ENCODE measurements at regions not wholly inside any gene's neighbourhood (a gene's known extent, or its start where the extent isn't known, plus 50 kb on each side); places are given as distances from the start of the nearest gene placed in this dataset.

DNA sequence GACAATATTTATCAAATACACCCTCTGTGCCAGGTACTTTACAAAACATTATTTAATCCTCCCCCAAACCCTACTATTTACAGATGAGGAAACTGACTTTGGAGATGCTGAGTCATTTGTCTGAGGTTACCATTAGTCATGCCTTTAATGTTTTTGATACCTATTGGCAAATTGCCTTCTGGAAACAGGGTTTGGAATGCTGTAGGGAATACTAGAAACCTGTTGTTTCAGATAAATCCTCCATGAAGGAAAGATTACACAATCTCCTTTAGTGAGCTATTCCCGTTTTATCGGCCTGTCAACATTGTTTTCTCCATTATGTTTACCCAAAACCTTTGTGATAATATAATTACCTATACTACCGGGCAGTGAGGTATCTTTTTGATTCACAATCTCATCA, 93.6 kb upstream of the ADGRF1 start (continued):
- TF ChIP-seq, protein P1, sequence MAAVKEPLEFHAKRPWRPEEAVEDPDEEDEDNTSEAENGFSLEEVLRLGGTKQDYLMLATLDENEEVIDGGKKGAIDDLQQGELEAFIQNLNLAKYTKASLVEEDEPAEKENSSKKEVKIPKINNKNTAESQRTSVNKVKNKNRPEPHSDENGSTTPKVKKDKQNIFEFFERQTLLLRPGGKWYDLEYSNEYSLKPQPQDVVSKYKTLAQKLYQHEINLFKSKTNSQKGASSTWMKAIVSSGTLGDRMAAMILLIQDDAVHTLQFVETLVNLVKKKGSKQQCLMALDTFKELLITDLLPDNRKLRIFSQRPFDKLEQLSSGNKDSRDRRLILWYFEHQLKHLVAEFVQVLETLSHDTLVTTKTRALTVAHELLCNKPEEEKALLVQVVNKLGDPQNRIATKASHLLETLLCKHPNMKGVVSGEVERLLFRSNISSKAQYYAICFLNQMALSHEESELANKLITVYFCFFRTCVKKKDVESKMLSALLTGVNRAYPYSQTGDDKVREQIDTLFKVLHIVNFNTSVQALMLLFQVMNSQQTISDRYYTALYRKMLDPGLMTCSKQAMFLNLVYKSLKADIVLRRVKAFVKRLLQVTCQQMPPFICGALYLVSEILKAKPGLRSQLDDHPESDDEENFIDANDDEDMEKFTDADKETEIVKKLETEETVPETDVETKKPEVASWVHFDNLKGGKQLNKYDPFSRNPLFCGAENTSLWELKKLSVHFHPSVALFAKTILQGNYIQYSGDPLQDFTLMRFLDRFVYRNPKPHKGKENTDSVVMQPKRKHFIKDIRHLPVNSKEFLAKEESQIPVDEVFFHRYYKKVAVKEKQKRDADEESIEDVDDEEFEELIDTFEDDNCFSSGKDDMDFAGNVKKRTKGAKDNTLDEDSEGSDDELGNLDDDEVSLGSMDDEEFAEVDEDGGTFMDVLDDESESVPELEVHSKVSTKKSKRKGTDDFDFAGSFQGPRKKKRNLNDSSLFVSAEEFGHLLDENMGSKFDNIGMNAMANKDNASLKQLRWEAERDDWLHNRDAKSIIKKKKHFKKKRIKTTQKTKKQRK (IDR thresholded peaks at IDR 0.05; ENCODE audit: low read length) = no peak
- TF ChIP-seq, protein P2, sequence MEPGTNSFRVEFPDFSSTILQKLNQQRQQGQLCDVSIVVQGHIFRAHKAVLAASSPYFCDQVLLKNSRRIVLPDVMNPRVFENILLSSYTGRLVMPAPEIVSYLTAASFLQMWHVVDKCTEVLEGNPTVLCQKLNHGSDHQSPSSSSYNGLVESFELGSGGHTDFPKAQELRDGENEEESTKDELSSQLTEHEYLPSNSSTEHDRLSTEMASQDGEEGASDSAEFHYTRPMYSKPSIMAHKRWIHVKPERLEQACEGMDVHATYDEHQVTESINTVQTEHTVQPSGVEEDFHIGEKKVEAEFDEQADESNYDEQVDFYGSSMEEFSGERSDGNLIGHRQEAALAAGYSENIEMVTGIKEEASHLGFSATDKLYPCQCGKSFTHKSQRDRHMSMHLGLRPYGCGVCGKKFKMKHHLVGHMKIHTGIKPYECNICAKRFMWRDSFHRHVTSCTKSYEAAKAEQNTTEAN (CRISPR knock-in tag; conservative IDR thresholded peaks at IDR 0.05) = 0 out of 2 replicates have a peak, but pooled peaks have one; percentile 52
- TF ChIP-seq, protein P3, sequence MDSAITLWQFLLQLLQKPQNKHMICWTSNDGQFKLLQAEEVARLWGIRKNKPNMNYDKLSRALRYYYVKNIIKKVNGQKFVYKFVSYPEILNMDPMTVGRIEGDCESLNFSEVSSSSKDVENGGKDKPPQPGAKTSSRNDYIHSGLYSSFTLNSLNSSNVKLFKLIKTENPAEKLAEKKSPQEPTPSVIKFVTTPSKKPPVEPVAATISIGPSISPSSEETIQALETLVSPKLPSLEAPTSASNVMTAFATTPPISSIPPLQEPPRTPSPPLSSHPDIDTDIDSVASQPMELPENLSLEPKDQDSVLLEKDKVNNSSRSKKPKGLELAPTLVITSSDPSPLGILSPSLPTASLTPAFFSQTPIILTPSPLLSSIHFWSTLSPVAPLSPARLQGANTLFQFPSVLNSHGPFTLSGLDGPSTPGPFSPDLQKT (CRISPR knock-in tag; IDR thresholded peaks at IDR 0.05; ENCODE audit: borderline replicate concordance) = no peak
- no peak for TF ChIP-seq NPAS2 (CRISPR knock-in tag; IDR thresholded peaks at IDR 0.05; ENCODE audit: borderline replicate concordance)
- no peak for TF ChIP-seq ADNP (CRISPR knock-in tag; IDR thresholded peaks at IDR 0.05)
- no peak for TF ChIP-seq ZBTB20 (CRISPR knock-in tag; IDR thresholded peaks at IDR 0.05; ENCODE audit: borderline replicate concordance, low read depth)
- TF ChIP-seq ZZZ3 (CRISPR knock-in tag; IDR thresholded peaks at IDR 0.05; ENCODE audit: borderline replicate concordance) = no peak
- TF ChIP-seq, protein P4, sequence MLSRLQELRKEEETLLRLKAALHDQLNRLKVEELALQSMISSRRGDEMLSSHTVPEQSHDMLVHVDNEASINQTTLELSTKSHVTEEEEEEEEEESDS (CRISPR knock-in tag; IDR thresholded peaks at IDR 0.05; ENCODE audit: borderline replicate concordance) = no peak
- no peak for TF ChIP-seq KAT7 (CRISPR knock-in tag; IDR thresholded peaks at IDR 0.05; ENCODE audit: borderline replicate concordance)
- TF ChIP-seq, protein P5, sequence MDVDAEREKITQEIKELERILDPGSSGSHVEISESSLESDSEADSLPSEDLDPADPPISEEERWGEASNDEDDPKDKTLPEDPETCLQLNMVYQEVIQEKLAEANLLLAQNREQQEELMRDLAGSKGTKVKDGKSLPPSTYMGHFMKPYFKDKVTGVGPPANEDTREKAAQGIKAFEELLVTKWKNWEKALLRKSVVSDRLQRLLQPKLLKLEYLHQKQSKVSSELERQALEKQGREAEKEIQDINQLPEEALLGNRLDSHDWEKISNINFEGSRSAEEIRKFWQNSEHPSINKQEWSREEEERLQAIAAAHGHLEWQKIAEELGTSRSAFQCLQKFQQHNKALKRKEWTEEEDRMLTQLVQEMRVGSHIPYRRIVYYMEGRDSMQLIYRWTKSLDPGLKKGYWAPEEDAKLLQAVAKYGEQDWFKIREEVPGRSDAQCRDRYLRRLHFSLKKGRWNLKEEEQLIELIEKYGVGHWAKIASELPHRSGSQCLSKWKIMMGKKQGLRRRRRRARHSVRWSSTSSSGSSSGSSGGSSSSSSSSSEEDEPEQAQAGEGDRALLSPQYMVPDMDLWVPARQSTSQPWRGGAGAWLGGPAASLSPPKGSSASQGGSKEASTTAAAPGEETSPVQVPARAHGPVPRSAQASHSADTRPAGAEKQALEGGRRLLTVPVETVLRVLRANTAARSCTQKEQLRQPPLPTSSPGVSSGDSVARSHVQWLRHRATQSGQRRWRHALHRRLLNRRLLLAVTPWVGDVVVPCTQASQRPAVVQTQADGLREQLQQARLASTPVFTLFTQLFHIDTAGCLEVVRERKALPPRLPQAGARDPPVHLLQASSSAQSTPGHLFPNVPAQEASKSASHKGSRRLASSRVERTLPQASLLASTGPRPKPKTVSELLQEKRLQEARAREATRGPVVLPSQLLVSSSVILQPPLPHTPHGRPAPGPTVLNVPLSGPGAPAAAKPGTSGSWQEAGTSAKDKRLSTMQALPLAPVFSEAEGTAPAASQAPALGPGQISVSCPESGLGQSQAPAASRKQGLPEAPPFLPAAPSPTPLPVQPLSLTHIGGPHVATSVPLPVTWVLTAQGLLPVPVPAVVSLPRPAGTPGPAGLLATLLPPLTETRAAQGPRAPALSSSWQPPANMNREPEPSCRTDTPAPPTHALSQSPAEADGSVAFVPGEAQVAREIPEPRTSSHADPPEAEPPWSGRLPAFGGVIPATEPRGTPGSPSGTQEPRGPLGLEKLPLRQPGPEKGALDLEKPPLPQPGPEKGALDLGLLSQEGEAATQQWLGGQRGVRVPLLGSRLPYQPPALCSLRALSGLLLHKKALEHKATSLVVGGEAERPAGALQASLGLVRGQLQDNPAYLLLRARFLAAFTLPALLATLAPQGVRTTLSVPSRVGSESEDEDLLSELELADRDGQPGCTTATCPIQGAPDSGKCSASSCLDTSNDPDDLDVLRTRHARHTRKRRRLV (CRISPR knock-in tag; IDR thresholded peaks at IDR 0.05) = no peak
- no peak for TF ChIP-seq WIZ (CRISPR knock-in tag; IDR thresholded peaks at IDR 0.05)
- TF ChIP-seq ZNF644 (CRISPR knock-in tag; IDR thresholded peaks at IDR 0.05; ENCODE audit: low read depth) = peak; percentile 71
- TF ChIP-seq, protein P6, sequence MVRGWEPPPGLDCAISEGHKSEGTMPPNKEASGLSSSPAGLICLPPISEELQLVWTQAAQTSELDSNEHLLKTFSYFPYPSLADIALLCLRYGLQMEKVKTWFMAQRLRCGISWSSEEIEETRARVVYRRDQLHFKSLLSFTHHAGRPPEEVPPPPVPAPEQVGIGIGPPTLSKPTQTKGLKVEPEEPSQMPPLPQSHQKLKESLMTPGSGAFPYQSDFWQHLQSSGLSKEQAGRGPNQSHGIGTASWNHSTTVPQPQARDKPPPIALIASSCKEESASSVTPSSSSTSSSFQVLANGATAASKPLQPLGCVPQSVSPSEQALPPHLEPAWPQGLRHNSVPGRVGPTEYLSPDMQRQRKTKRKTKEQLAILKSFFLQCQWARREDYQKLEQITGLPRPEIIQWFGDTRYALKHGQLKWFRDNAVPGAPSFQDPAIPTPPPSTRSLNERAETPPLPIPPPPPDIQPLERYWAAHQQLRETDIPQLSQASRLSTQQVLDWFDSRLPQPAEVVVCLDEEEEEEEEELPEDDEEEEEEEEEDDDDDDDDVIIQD (CRISPR knock-in tag; IDR thresholded peaks at IDR 0.05; ENCODE audit: low read depth) = peak; percentile 67; the same call in 1 of the 2 replicates
